Immature natural killer cell (primary cell): ENCODE measurements at regions not wholly inside any gene's neighbourhood (a gene's known extent, or its start where the extent isn't known, plus 50 kb on each side); places are given as distances from the start of the nearest gene placed in this dataset.
"Not testable (repeated sequence)": the region's sequence is repeated elsewhere in the genome, so short reads cannot be mapped to it uniquely, and the experiment has no call there.

Experiments
- DNase-seq, 3 donors: peaks; one replicate each; pipeline ENCODE4 v3.0.0; 2022; ENCODE audit warnings: mixed read lengths in 1 of 3
- H3K27ac Mint-ChIP-seq, 6 donors: one replicate each; pipeline ENCODE4 v1.8.0; 2020; ENCODE audit warnings: mixed read lengths in 6 of 6, mild to moderate bottlenecking in 5 of 6, inconsistent platforms in 4 of 6, moderate library complexity in 3 of 6
- H3K27me3 Mint-ChIP-seq, 3 donors: one replicate each; pipeline ENCODE4 v1.8.0; 2020 to 2021; ENCODE audit warnings: low read depth in 3 of 3, mild to moderate bottlenecking in 3 of 3, mixed read lengths in 3 of 3, moderate library complexity in 3 of 3, inconsistent platforms in 1 of 3
- H3K36me3 Mint-ChIP-seq, 3 donors: one replicate each; pipeline ENCODE4 v1.8.0; 2020; ENCODE audit warnings: mixed read lengths in 3 of 3, inconsistent platforms in 2 of 3, mild to moderate bottlenecking in 2 of 3
- H3K4me1 Mint-ChIP-seq, 2 donors: one replicate each; pipeline ENCODE4 v1.8.0; 2020; ENCODE audit warnings: inconsistent platforms in 2 of 2, mild to moderate bottlenecking in 2 of 2, mixed read lengths in 2 of 2, moderate library complexity in 1 of 2
- H3K4me3 Mint-ChIP-seq, 5 donors: one replicate each; pipeline ENCODE4 v1.8.0; 2020; ENCODE audit warnings: mild to moderate bottlenecking in 5 of 5, mixed read lengths in 5 of 5, inconsistent platforms in 3 of 5, moderate library complexity in 3 of 5
- H3K9me3 Mint-ChIP-seq, 6 donors: one replicate each; pipeline ENCODE4 v1.8.0; 2020; ENCODE audit warnings: mild to moderate bottlenecking in 6 of 6, mixed read lengths in 6 of 6, inconsistent platforms in 4 of 6, moderate library complexity in 3 of 6

DNA sequence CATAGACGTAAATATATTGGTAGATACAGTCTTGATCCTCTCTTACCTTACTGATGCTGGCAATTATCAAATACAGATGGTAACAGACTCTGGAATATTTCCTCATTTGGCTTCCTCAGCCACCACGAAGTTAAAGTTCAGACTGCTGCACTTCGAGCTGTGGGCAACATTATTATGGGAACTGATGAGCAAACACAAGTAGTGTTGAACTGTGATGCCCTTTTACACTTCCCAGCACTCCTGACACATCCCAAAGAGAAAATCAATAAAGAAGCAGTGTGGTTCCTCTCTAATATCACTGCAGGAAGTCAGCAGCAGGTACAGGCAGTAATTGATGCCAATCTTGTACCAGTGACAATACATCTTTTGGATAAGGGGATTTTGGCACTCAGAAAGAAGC lies 162.7 kb upstream of the NT5E start:
- no peak overlapping the region for H3K4me3 Mint-ChIP-seq
- no peak for DNase-seq
- H3K27me3 Mint-ChIP-seq, result peaks cover 2 to 3% (median 2%) of the 10 kb centered on the region in 3 donors
- H3K4me1 Mint-ChIP-seq, result no peaks in the 10 kb centered on the region
- H3K9me3 Mint-ChIP-seq, result peaks cover 3 to 16% (median 6%) of the 10 kb centered on the region in 6 donors
- no peak overlapping the region for H3K27ac Mint-ChIP-seq
- H3K36me3 Mint-ChIP-seq, result no peaks in the 10 kb centered on the region

DNA sequence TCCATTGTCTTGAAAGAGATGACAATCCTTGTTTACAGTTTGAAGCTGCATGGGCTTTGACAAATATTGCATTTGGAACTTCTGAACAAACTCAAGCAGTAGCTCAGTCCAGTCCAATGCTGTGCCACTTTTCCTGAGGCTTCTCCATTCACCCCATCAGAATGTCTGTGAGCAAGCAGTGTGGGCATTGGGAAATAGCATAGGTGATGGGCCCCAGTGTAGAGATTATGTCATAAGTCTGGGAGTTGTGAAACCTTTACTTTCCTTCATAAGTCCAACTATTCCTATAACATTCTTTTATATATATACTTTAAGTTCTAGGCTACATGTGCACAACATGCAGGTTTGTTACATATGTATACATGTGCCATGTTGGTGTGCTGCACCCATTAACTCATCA lies 163.4 kb upstream of the NT5E start:
- DNase-seq, H3K36me3 Mint-ChIP-seq, H3K4me1 Mint-ChIP-seq, H3K4me3 Mint-ChIP-seq, H3K27ac Mint-ChIP-seq, H3K27me3 Mint-ChIP-seq: not testable (repeated sequence)
- peaks cover 3 to 16% (median 6%) of the 10 kb centered on the region in 6 donors for H3K9me3 Mint-ChIP-seq

DNA sequence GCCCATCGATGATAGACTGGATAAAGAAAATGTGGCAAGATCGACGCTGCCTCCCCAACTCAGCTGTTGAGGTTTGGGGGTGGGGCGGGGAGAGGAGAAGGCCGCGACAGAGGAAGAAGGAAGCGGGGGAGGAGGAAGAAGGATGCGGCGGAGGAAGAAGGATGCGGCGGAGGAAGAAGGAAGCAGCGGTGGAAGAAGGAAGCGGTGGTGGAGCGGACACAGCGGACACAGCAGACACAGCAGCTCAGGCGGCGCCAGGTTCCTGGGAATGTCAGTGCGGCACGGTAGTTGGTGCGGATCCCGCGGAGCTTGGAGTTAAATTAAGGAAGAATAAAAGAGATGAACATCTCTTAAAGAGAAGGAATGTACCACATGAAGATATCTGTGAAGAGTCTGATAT lies 163.9 kb upstream of the NT5E start:
- Mint-ChIP-seq H3K36me3 (no peaks in the 10 kb centered on the region), H3K27ac (no peak overlapping the region), H3K27me3 (peaks cover 0 to 3% (median 2%) of the 10 kb centered on the region in 3 donors), H3K4me3 (no peak overlapping the region), H3K9me3 (peaks cover 3 to 13% (median 6%) of the 10 kb centered on the region in 6 donors), H3K4me1 (no peaks in the 10 kb centered on the region)
- no peak for DNase-seq

DNA sequence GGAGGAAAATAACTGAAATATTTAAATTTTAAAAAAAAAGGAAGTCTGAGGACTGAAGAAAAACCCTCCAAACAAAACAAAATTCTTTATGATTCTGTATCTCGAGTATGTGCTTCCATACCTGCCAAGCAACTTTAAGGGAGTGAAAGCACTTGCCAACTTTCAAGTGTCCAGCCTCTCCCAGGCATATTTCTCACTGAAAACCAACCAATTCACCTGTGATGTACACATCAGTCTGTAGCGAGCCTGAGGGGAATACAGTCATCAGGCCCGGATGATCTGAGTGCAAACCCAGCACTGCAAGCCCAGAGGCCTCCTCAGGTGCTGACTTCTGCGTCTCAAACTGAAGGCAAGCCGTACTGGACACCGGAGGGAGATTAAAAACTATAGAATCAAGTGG lies 164.8 kb upstream of the NT5E start:
- Mint-ChIP-seq H3K4me1 (no peaks in the 10 kb centered on the region), H3K36me3 (no peaks in the 10 kb centered on the region), H3K4me3 (no peak overlapping the region), H3K9me3 (peaks cover 0 to 7% (median 4%) of the 10 kb centered on the region in 6 donors), H3K27ac (no peak overlapping the region), H3K27me3 (peaks cover 0 to 3% (median 2%) of the 10 kb centered on the region in 3 donors)
- DNase-seq, result no peak

DNA sequence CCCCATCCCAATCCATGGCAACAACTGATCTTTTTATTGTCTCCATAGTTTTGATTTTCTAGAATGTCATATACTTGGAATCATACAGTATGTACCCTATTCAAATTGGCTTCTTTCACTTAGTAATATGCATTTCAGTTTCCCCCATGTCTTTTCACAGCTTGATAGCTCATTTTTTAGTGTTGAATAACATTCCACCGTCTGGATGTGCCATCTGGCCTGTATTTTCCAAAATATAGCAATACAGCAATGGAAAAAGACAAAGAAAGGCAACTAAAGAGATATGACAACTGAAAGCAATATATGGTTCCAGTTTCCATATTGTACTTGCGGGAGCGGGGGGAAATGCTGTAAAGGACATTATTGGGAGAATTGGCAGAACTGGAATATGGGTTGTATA lies 166.4 kb upstream of the NT5E start:
- H3K27me3 Mint-ChIP-seq, result peaks cover 0 to 3% (median 2%) of the 10 kb centered on the region in 3 donors
- no peak overlapping the region for H3K4me3 Mint-ChIP-seq
- H3K27ac Mint-ChIP-seq, result no peak overlapping the region
- H3K9me3 Mint-ChIP-seq, result peaks cover 0 to 6% (median 2%) of the 10 kb centered on the region in 6 donors
- H3K4me1 Mint-ChIP-seq, result no peaks in the 10 kb centered on the region
- H3K36me3 Mint-ChIP-seq, result no peaks in the 10 kb centered on the region
- DNase-seq, result no peak

DNA sequence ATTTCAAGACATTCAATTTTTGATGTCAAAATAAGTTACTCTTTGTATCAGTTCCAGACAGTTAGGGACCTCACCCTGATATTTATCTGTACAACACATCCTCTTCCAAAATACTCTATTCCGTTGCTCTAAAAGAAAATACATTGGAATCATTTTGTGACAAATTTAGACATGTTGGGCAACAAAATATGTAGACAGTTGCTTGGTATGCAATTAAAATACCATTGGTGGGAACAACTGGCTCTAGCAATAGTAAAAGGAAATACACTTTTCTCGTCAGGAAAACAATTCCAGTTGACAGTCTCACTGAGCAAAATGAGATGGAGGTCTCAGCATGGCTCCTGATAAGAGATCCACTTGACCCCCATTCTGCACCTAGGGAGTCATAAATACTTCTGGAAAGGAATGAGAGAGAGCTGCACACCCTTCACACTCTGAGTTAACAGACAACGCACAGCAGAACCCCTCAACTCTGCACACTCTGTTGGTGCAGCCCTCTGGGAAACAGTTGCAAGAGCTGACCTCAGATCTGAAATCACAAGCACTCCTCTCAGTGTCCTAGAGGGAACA lies 171.3 kb upstream of the NT5E start:
- Mint-ChIP-seq H3K9me3 (peaks cover 0 to 10% (median 6%) of the 10 kb centered on the region in 6 donors), H3K27ac (no peak overlapping the region), H3K27me3 (peaks cover 0 to 4% (median 0%) of the 10 kb centered on the region in 3 donors)

DNA sequence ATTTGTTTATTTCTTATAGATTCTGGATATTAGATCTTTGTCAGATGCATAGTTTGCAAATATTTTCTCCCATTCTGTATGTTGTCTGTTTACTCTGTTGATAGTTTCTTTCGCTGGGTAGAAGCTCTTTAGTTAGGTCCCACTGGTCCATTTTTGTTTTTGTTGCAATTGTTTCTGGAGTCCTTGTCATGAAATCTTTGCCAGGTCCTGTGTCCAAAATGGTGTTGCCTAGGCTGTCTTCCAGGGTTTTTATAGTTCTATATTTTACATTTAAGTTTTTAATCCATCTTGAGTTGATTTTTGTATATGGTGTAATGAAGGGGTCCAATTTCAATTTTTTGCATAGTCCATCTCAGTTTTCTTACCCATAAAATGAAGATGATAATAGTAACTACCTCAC lies 173.9 kb upstream of the NT5E start:
- H3K36me3 Mint-ChIP-seq, H3K4me3 Mint-ChIP-seq, H3K27ac Mint-ChIP-seq, H3K27me3 Mint-ChIP-seq, DNase-seq, H3K4me1 Mint-ChIP-seq, H3K9me3 Mint-ChIP-seq: not testable (repeated sequence)

More for the DNA sequence above, 171.3 kb upstream of the NT5E start:
- Mint-ChIP-seq H3K4me1 (no peaks in the 10 kb centered on the region), H3K4me3 (no peak overlapping the region), H3K36me3 (no peaks in the 10 kb centered on the region)
- no peak for DNase-seq

DNA sequence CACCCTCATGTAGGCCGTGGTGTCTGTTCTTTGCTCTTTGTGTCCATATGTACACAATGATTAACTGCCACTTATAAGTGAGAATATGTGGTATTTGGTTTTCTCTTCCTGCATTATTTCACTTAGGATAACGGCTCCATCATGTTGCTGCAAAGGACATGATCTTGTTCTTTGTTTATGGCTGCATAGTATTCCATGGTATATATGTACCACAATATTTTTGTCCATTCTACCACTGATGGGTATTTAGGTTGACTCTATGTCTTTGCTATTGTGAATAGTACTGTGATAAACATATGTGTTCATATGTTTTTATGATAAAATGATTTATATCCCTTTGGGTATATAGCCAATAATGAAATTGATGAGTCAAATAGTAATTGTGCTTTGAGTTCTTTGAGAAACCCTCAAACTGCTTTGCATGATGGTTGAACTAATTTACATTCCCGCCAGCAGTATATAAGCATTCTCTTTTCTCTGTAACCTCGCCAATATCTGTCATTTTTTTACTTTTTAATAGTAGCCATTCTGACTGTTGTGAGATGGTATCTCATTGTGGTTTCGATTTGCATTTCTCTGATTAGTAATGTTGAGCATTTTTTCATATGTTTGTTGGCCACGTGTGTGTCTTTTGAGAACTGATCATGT lies 174.4 kb upstream of the NT5E start:
- no peak for DNase-seq
- H3K4me1 Mint-ChIP-seq, result no peaks in the 10 kb centered on the region
- no peaks in the 10 kb centered on the region for H3K36me3 Mint-ChIP-seq
- H3K4me3 Mint-ChIP-seq, result no peak overlapping the region
- H3K27ac Mint-ChIP-seq, result no peak overlapping the region
- H3K9me3 Mint-ChIP-seq, result peaks cover 0 to 10% (median 6%) of the 10 kb centered on the region in 6 donors
- peaks cover 0 to 4% (median 0%) of the 10 kb centered on the region in 3 donors for H3K27me3 Mint-ChIP-seq

DNA sequence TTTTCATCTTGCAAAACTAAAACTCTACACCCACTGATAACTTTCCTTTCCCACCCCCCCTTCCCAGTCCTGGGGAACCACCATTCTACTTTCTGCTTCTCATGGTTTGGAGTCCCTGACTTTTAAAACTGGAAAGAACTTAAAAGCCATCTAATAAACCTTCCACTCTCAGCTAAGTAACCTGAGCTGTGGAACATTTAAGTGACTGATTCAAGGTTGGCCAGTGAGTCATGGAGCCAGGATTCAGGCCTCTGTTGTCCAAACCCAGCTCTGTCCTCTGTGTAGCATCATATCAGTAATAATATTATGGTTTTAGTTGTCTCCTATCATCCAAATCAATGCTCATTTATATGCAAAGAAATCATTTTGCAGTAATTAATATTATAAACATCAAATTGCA lies 176.0 kb upstream of the NT5E start:
- no peaks in the 10 kb centered on the region for H3K4me1 Mint-ChIP-seq
- H3K9me3 Mint-ChIP-seq, result peaks cover 0 to 10% (median 6%) of the 10 kb centered on the region in 6 donors
- H3K36me3 Mint-ChIP-seq, result no peaks in the 10 kb centered on the region
- no peak for DNase-seq
- H3K4me3 Mint-ChIP-seq, result no peak overlapping the region
- peaks cover 0 to 4% (median 0%) of the 10 kb centered on the region in 3 donors for H3K27me3 Mint-ChIP-seq
- H3K27ac Mint-ChIP-seq, result no peak overlapping the region

DNA sequence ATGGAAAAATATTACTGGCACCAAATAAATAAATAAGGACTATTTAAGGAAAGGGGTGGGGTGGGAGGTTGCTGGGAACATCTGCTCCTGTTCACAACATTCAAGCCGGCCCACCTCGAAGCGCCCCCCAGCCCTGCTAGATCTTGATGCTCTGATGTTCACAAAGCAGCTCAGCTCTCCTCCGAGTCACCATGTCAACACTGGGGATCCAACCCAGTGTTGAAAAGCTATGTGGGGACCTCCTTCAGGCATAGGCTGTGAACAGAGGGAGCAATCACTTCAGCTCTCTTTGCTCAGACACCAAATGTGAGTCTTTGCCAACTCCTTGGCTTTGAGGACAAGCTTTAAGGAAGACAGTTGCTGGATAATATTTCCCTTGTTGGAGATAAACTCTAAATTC lies 176.8 kb upstream of the NT5E start:
- Mint-ChIP-seq H3K27me3 (peaks cover 0 to 4% (median 0%) of the 10 kb centered on the region in 3 donors), H3K27ac (no peak overlapping the region), H3K9me3 (peaks cover 0 to 10% (median 6%) of the 10 kb centered on the region in 6 donors), H3K4me3 (no peak overlapping the region), H3K36me3 (no peaks in the 10 kb centered on the region), H3K4me1 (no peaks in the 10 kb centered on the region)
- no peak for DNase-seq

DNA sequence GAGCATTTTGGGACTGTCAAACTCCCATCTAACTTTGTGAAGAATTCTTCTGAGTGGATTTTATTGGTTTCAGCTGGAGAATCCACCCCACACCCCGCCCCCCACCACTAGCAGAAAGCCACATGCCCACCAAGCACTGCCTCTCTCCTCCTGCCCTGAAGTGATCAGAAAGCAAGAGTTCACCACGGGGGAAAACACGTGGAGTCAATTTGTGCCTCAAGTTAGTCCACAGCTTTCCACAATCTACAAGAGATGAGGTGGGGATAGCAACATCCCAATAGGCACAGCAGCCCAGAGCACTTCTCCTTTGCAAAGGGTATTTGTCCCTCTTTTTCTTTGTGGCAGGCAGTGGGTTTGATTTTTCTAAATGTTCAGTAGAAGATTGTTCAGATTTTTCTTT lies 177.3 kb upstream of the NT5E start:
- peaks cover 1 to 13% (median 6%) of the 10 kb centered on the region in 6 donors for H3K9me3 Mint-ChIP-seq
- H3K27ac Mint-ChIP-seq, result no peak overlapping the region
- H3K4me3 Mint-ChIP-seq, result no peak overlapping the region
- no peaks in the 10 kb centered on the region for H3K36me3 Mint-ChIP-seq
- DNase-seq, result no peak
- H3K27me3 Mint-ChIP-seq, result peaks cover 0 to 4% (median 0%) of the 10 kb centered on the region in 3 donors
- no peaks in the 10 kb centered on the region for H3K4me1 Mint-ChIP-seq

DNA sequence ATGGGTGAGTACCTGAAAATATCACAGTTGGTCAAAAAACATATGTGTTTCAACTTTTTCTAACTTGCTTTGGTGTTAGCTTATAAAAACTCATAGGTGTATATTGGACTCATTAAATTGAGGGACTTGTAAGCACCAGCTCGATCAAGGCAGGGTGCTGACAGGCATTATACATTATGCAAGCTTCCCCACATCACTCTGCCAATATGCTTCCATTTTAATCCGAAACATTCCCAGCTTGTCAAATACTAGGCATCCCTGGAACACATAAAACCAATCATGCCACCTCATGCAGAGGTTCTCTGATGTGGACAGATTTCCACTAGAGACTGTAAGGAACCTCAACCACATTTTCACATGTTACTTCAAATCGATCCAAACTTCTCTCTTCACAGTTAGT lies 187.3 kb upstream of the NT5E start:
- DNase-seq, result no peak
- H3K27ac Mint-ChIP-seq, result no peak overlapping the region
- H3K4me3 Mint-ChIP-seq, result no peak overlapping the region
- H3K27me3 Mint-ChIP-seq, result peaks cover 0 to 4% (median 1%) of the 10 kb centered on the region in 3 donors
- no peaks in the 10 kb centered on the region for H3K4me1 Mint-ChIP-seq
- H3K36me3 Mint-ChIP-seq, result no peaks in the 10 kb centered on the region
- H3K9me3 Mint-ChIP-seq, result peaks cover 0 to 8% (median under 1%) of the 10 kb centered on the region in 6 donors

DNA sequence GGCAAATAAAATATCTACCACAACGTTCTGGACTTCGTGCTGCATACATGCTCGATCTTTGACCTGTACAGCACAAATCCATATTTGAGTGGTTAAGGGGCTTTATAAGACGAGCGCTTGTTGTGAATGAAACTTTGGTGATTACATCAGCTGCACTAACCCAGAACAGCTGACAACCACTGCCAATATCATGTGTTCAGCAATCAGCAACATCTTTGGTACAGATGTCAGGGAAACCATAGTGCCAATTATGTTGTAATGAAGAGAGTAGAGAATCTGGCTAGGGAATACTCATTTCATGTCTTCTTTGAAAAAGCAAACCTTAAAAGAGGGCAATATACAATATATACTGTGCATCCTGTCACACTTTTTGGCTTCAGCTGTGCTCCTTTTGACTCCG lies 188.6 kb upstream of the NT5E start:
- H3K36me3 Mint-ChIP-seq, result no peaks in the 10 kb centered on the region
- no peak overlapping the region for H3K4me3 Mint-ChIP-seq
- DNase-seq, result no peak
- no peaks in the 10 kb centered on the region for H3K4me1 Mint-ChIP-seq
- no peaks in the 10 kb centered on the region for H3K27me3 Mint-ChIP-seq
- H3K9me3 Mint-ChIP-seq, result peaks cover 0 to 6% (median 0%) of the 10 kb centered on the region in 6 donors
- no peak overlapping the region for H3K27ac Mint-ChIP-seq

DNA sequence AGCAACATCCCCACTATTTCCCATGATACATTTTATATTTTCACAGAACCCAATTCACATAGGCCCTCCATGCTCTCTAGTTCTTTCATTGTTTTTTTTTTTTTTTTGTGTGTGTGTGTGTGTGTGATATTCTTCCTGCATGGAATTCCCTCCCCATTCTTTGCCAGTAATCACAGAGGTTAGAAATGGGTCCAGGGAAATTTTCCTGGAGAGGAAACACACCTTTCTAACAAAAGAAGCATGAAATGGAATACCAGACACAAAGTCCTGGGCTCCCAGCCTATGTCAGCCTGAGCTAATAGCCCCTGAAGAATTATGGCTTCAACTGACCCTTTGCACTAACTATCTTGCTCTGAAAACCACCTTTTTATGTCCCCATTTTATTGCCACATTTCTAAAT lies 194.2 kb upstream of the NT5E start:
- Mint-ChIP-seq H3K27me3 (peaks cover 0 to 2% (median 0%) of the 10 kb centered on the region in 3 donors), H3K36me3 (no peaks in the 10 kb centered on the region), H3K4me3 (no peak overlapping the region), H3K27ac (no peak overlapping the region), H3K9me3 (peaks cover 3 to 13% (median 8%) of the 10 kb centered on the region in 6 donors), H3K4me1 (no peaks in the 10 kb centered on the region)
- DNase-seq, result no peak

DNA sequence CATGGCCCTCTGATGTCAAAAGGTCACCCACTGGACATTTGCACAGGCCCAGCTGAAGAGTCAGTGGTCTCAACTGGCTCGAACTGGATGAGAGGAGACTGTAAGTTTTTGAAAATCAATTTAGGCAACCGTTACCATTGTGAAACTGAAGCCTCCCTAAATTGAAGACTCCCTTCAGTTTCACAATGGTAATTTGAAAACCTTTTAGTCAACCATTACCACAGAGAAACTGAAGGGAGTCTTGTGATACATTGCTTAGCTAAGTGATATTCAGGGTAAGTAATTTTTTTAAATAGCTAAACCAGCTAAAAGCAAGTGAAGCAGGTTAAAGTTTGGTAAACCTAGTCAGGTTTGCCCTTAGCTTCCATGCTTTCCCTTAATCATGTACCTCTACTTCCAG lies 197.3 kb upstream of the NT5E start:
- Mint-ChIP-seq H3K4me3 (no peak overlapping the region), H3K27ac (no peak overlapping the region), H3K4me1 (no peaks in the 10 kb centered on the region), H3K27me3 (peaks cover 0 to 2% (median 0%) of the 10 kb centered on the region in 3 donors), H3K36me3 (no peaks in the 10 kb centered on the region), H3K9me3 (peaks cover 3 to 18% (median 11%) of the 10 kb centered on the region in 6 donors)
- DNase-seq, result no peak
